Breast epithelium (tissue), 4 donors: ENCODE measurements at regions not wholly inside any gene's neighbourhood (a gene's known extent, or its start where the extent isn't known, plus 50 kb on each side); places are given as distances from the start of the nearest gene placed in this dataset.

ENCODE experiments used
- DNase-seq, 2 donors: peaks; one replicate each; pipeline ENCODE4 v3.0.0-alpha.2; 2019; ENCODE audit warnings: low spot score in 2 of 2
- H3K27ac ChIP-seq, 2 donors: fragments of 200-600 bp; sonication (generic) in 1 of 2; one replicate each; pipeline ENCODE4 v1.5.1; 2016 to 2019; ENCODE audit warnings: mild to moderate bottlenecking in 1 of 2
- H3K27me3 ChIP-seq, 2 donors: fragments of 200-600 bp; sonication (generic) in 1 of 2; one replicate each; pipeline versions ENCODE4 v1.5.1 to v1.6.0; 2017 to 2019; ENCODE audit warnings: control low read depth in 1 of 2, mild to moderate bottlenecking in 1 of 2
- H3K36me3 ChIP-seq: fragments of 200-600 bp; one replicate; pipeline ENCODE4 v1.5.1; 2019
- H3K4me1 ChIP-seq, 2 donors: fragments of 200-600 bp; sonication (generic); one replicate each; pipeline ENCODE4 v1.5.1; 2016 to 2019; ENCODE audit warnings: control low read depth in 1 of 2
- H3K4me3 ChIP-seq, 3 donors: fragments of 200-600 bp; sonication (generic); 1 replicate in 2 of 3; 2 replicates in 1 of 3; pipeline ENCODE4 v1.5.1; 2016 to 2019; ENCODE audit warnings: mild to moderate bottlenecking in 3 of 3, moderate library complexity in 2 of 3
- H3K9me3 ChIP-seq, 2 donors: fragments of 200-600 bp; sonication (generic) in 1 of 2; one replicate each; pipeline ENCODE4 v1.5.1; 2016 to 2019; ENCODE audit warnings: control low read depth in 1 of 2
- CTCF ChIP-seq, 3 donors: fragments of 450-650 bp; IDR thresholded peaks; one replicate each; pipeline ENCODE4 v1.5.1; 2016 to 2017; ENCODE audit warnings: antibody characterized with exemption in 3 of 3, mild to moderate bottlenecking in 3 of 3, moderate library complexity in 3 of 3
- POLR2A ChIP-seq: fragments of 450-650 bp; IDR thresholded peaks from one replicate; pipeline ENCODE4 v1.6.1; 2016; ENCODE audit warnings: antibody characterized with exemption, mild to moderate bottlenecking, moderate library complexity
- POLR2AphosphoS5 ChIP-seq, 3 donors: sonication (generic); formaldehyde crosslinking; IDR thresholded peaks; one replicate each; pipeline ENCODE4 v1.6.1; 2017; ENCODE audit warnings: antibody characterized with exemption in 3 of 3
- intact Hi-C: fragments of 100-400 bp; cut with DNase I; formaldehyde crosslinking; loops from one replicate; pipeline ENCODE4 v1.15.1; 2023; ENCODE audit warnings: low total_unique reads

GRCh38 chr7:83872501-83872900 lies 223.6 kb upstream of the SEMA3E start:
- no peak for TF ChIP-seq POLR2A
- TF ChIP-seq POLR2AphosphoS5 (IDR thresholded peaks at IDR 0.05), result no peak
- TF ChIP-seq CTCF (IDR thresholded peaks at IDR 0.05), result no peak
- Histone ChIP-seq H3K4me1 (no peaks in the 10 kb centered on the region), H3K36me3 (no peaks in the 10 kb centered on the region), H3K9me3 (no peaks in the 10 kb centered on the region), H3K27me3 (no peaks in the 10 kb centered on the region), H3K27ac (no peak overlapping the region), H3K4me3 (no peak overlapping the region)
- no peak for DNase-seq
- intact Hi-C loops, result no loop called here

GRCh38 chr7:83870515-83870914 lies 221.6 kb upstream of the SEMA3E start:
- Histone ChIP-seq H3K36me3 (no peaks in the 10 kb centered on the region), H3K4me3 (no peak overlapping the region), H3K4me1 (no peaks in the 10 kb centered on the region), H3K9me3 (no peaks in the 10 kb centered on the region), H3K27me3 (no peaks in the 10 kb centered on the region), H3K27ac (no peak overlapping the region)
- intact Hi-C loops, result no loop called here
- TF ChIP-seq POLR2A (no peak), CTCF (IDR thresholded peaks at IDR 0.05) (no peak), POLR2AphosphoS5 (IDR thresholded peaks at IDR 0.05) (no peak)
- no peak for DNase-seq

DNA sequence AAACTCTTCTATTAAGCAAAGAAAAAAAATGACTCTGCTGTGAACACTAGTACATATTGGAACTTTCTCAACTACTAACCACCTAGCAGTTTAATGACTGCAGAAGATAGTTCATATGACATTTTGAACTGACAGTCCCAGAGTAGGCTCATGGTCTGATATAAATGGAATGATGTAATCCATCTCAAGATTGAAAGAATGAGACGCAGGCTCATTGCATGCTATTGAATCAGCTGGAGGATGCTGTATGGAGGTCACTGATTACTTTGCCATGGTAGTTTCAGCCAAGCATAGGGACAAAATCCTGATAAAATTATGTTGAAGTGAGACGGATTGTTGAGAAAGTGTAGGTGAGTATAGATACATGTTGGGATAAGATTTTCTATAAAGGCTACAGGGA lies 217.6 kb upstream of the SEMA3E start:
- no peaks in the 10 kb centered on the region for H3K4me1 ChIP-seq
- no peak overlapping the region for H3K4me3 ChIP-seq
- no peaks in the 10 kb centered on the region for H3K27me3 ChIP-seq
- H3K36me3 ChIP-seq, result no peaks in the 10 kb centered on the region
- no peak overlapping the region for H3K27ac ChIP-seq
- no peaks in the 10 kb centered on the region for H3K9me3 ChIP-seq
- no peak for TF ChIP-seq POLR2AphosphoS5 (IDR thresholded peaks at IDR 0.05)
- no peak for TF ChIP-seq CTCF (IDR thresholded peaks at IDR 0.05)
- no peak for TF ChIP-seq POLR2A
- DNase-seq, result no peak
- intact Hi-C loops, result no loop called here

DNA sequence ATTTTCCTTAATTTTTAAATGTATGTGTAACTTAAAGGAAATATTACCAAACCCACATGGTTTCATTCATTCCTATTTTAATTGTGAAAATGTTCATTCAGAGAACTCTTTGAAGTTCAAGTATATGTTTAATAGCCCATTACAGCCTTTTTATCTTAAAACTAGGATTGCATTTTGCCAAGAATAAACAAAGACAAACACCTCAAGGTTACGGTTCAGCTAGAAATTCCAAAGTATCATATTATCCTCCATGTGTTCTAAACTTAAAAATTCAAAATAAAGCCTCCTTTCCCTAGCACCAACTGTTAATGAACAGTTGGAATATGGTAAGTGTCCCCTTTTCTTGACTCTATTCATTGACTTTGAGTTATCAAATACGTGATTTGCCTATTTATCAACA lies 215.6 kb upstream of the SEMA3E start:
- TF ChIP-seq POLR2AphosphoS5 (IDR thresholded peaks at IDR 0.05) (no peak), CTCF (IDR thresholded peaks at IDR 0.05) (no peak), POLR2A (no peak)
- intact Hi-C loops, result no loop called here

GRCh38 chr7:83863906-83864305 lies 215.0 kb upstream of the SEMA3E start:
- intact Hi-C loops, result no loop called here
- no peak for DNase-seq
- Histone ChIP-seq H3K27me3 (no peaks in the 10 kb centered on the region), H3K9me3 (no peaks in the 10 kb centered on the region), H3K36me3 (no peaks in the 10 kb centered on the region), H3K27ac (no peak overlapping the region), H3K4me1 (no peaks in the 10 kb centered on the region), H3K4me3 (no peak overlapping the region)
- TF ChIP-seq POLR2AphosphoS5 (IDR thresholded peaks at IDR 0.05) (no peak), CTCF (IDR thresholded peaks at IDR 0.05) (no peak), POLR2A (no peak)

More for the DNA sequence above, 215.6 kb upstream of the SEMA3E start:
- DNase-seq, result no peak
- Histone ChIP-seq H3K27ac (no peak overlapping the region), H3K4me1 (no peaks in the 10 kb centered on the region), H3K27me3 (no peaks in the 10 kb centered on the region), H3K9me3 (no peaks in the 10 kb centered on the region), H3K36me3 (no peaks in the 10 kb centered on the region), H3K4me3 (no peak overlapping the region)
